Smooth muscle cell (in vitro differentiated cells): ENCODE measurements at regions not wholly inside any gene's neighbourhood (a gene's known extent, or its start where the extent isn't known, plus 50 kb on each side); places are given as distances from the start of the nearest gene placed in this dataset.

Experiments used
- DNase-seq: peaks from one replicate; lab custom pipeline; 2025; ENCODE audit not compliant: unreplicated experiment; lab: John Stamatoyannopoulos, UW
- H2AFZ ChIP-seq: fragments of 200-600 bp; sonication (generic); 2 replicates; pipeline ENCODE4 v1.6.0; 2016; ENCODE audit warnings: antibody characterized with exemption, low read depth, mild to moderate bottlenecking
- H3F3A ChIP-seq: fragments of 200-600 bp; sonication (generic); 2 replicates; pipeline ENCODE4 v1.6.0; 2017; ENCODE audit warnings: antibody characterized with exemption, low read depth
- H3K27ac ChIP-seq: fragments of 200-600 bp; sonication (generic); 2 replicates; pipeline ENCODE4 v1.5.1; 2016; ENCODE audit warnings: low read depth, mild to moderate bottlenecking
- H3K27me3 ChIP-seq: fragments of 200-600 bp; sonication (generic); 2 replicates; pipeline ENCODE4 v1.6.1; 2016; ENCODE audit warnings: low read depth, mild to moderate bottlenecking
- H3K36me3 ChIP-seq: fragments of 200-600 bp; sonication (generic); 2 replicates; pipeline ENCODE4 v1.5.1; 2016; ENCODE audit warnings: low read depth
- H3K4me1 ChIP-seq: fragments of 200-600 bp; sonication (generic); 2 replicates; pipeline ENCODE4 v1.5.1; 2016; ENCODE audit warnings: low read depth
- H3K4me2 ChIP-seq: fragments of 200-600 bp; sonication (generic); 2 replicates; pipeline ENCODE4 v1.6.0; 2016; ENCODE audit warnings: mild to moderate bottlenecking
- H3K4me3 ChIP-seq: fragments of 200-600 bp; sonication (generic); 2 replicates; pipeline ENCODE4 v1.5.1; 2016; ENCODE audit warnings: mild to moderate bottlenecking
- H3K79me2 ChIP-seq: fragments of 200-600 bp; sonication (generic); 2 replicates; pipeline ENCODE4 v1.6.0; 2016; ENCODE audit warnings: low read depth, mild to moderate bottlenecking
- H3K9ac ChIP-seq: fragments of 200-600 bp; sonication (generic); 2 replicates; pipeline ENCODE4 v1.6.0; 2016; ENCODE audit warnings: low read depth
- H3K9me3 ChIP-seq: fragments of 200-600 bp; sonication (generic); replicated peaks from 2 replicates; pipeline ENCODE4 v1.5.1; 2016; ENCODE audit warnings: low read depth
- H4K20me1 ChIP-seq: fragments of 200-600 bp; sonication (generic); 2 replicates; pipeline ENCODE4 v1.6.0; 2016; ENCODE audit warnings: low read depth
- WGBS: methylation state at CpG from one replicate; pipeline ENCODE4 v1.1.7; 2016; ENCODE audit warnings: low lambda C conversion rate; 5-methylcytosine and 5-hydroxymethylcytosine counted together
- TF ChIP-seq, protein P1 (sequence below): fragments of 200-600 bp; sonication (generic); IDR thresholded peaks from 2 replicates; pipeline ENCODE4 v1.5.1; 2017; ENCODE audit warnings: borderline replicate concordance, mild to moderate bottlenecking, antibody characterized with exemption; ENCODE audit not compliant: insufficient read depth, poor library complexity, severe bottlenecking

DNA sequence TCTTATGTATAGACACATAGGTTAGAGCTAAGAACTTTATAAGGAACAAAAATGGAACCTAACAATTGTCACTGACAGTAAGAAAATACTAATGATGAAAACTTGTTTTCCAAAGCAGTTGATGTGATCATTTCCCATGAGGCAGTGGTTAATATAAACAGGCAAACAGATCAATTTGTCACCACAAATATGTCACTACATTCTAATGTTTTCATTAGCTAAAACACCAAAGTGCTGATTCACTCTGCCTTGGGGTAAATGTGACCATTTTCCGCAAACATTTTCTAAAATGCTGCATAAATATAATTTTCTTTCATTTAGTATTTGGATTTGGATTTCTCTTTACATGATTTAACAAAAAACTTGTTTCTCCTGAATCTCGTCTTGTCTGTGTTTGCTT lies 408.9 kb upstream of the CTSO start:
- Histone ChIP-seq H3K4me2 (peak overlapping the region; percentile 0), H3K79me2 (peaks cover 12% of the 10 kb centered on the region), H3K36me3 (no peaks in the 10 kb centered on the region), H3K27me3 (no peaks in the 10 kb centered on the region), H3K9me3 (no peaks in the 10 kb centered on the region), H3K4me1 (no peaks in the 10 kb centered on the region), H3F3A (no peaks in the 10 kb centered on the region), H3K27ac (peak overlapping the region; percentile 21), H3K9ac (no peak overlapping the region), H2AFZ (no peak overlapping the region), H4K20me1 (no peaks in the 10 kb centered on the region), H3K4me3 (no peak overlapping the region)
- no peak for DNase-seq
- WGBS = 60% methylated on average over 2 of the region's 2 CpGs
- TF ChIP-seq, protein P1, sequence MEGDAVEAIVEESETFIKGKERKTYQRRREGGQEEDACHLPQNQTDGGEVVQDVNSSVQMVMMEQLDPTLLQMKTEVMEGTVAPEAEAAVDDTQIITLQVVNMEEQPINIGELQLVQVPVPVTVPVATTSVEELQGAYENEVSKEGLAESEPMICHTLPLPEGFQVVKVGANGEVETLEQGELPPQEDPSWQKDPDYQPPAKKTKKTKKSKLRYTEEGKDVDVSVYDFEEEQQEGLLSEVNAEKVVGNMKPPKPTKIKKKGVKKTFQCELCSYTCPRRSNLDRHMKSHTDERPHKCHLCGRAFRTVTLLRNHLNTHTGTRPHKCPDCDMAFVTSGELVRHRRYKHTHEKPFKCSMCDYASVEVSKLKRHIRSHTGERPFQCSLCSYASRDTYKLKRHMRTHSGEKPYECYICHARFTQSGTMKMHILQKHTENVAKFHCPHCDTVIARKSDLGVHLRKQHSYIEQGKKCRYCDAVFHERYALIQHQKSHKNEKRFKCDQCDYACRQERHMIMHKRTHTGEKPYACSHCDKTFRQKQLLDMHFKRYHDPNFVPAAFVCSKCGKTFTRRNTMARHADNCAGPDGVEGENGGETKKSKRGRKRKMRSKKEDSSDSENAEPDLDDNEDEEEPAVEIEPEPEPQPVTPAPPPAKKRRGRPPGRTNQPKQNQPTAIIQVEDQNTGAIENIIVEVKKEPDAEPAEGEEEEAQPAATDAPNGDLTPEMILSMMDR = no peak

DNA sequence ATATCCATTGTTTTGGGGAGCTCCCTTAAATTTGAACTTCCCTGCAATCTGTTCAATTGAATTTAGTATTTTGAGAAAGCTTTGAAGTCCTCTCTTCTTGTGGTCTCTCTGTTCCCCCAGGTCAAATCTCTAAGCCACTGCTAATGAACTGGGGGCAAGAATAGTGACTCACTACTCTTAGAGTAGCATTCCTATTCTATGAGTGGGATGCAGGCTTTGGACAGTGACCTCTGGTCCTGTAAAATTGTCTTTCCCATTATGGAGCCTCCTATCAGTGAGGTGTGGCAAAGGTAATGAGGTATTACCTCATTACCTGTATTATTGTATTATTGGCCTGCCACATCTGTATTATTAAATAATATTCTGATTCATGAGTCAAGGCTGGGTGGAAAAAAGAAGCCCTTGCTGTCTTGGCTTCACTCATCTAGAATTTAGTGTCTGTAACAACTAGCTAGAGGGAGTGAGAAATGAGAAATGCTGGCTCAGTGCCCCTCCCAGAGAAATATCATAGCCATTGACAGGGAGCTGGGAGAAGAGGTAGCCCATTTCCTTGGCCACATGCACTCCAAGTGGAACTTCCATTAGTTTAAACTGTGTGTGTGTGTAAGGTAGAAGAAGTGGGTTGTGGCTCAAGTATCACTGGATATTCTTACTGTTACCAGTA lies 393.9 kb upstream of the CTSO start:
- Histone ChIP-seq H3K4me3 (no peak overlapping the region), H3K4me2 (peak overlapping the region; percentile 47), H3K9ac (no peak overlapping the region), H3K27me3 (no peaks in the 10 kb centered on the region), H2AFZ (no peak overlapping the region), H4K20me1 (no peaks in the 10 kb centered on the region), H3K36me3 (no peaks in the 10 kb centered on the region), H3K27ac (peak overlapping the region; percentile 79), H3K9me3 (no peaks in the 10 kb centered on the region), H3K79me2 (no peaks in the 10 kb centered on the region), H3K4me1 (peaks cover 14% of the 10 kb centered on the region), H3F3A (peaks cover 19% of the 10 kb centered on the region)
- TF ChIP-seq, protein P1 = no peak
- DNase-seq = no peak

DNA sequence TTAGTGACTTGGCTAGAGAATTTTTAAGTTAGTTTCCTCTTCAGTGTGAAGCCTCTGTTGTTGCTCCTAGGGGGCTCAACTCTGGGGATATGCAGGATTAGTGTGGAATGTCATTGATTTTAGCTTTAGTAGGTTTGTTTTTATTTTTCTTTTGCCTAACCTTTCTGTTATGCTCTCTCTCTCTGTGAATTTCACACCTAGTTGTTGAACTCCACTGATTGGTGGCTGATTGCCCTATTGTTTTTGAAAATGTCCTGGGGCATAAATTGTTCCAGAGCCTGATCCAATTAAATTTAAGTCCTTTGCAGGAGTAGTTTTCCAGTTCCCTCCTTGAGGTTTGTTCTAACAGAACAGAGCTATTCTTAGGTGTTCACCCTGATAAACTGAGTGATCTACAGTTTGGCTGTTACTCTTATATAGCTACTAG lies 393.3 kb upstream of the CTSO start:
- peak overlapping the region; percentile 47 for H3K4me2 ChIP-seq
- peaks cover 19% of the 10 kb centered on the region for H3F3A ChIP-seq
- no peaks in the 10 kb centered on the region for H3K79me2 ChIP-seq
- no peak for DNase-seq
- H4K20me1 ChIP-seq = no peaks in the 10 kb centered on the region
- no peaks in the 10 kb centered on the region for H3K27me3 ChIP-seq
- H2AFZ ChIP-seq = no peak overlapping the region
- no peaks in the 10 kb centered on the region for H3K36me3 ChIP-seq
- H3K27ac ChIP-seq = peak overlapping the region; percentile 79
- TF ChIP-seq, protein P1 = no peak
- H3K9ac ChIP-seq = no peak overlapping the region
- peaks cover 14% of the 10 kb centered on the region for H3K4me1 ChIP-seq
- no peaks in the 10 kb centered on the region for H3K9me3 ChIP-seq
- H3K4me3 ChIP-seq = no peak overlapping the region

DNA sequence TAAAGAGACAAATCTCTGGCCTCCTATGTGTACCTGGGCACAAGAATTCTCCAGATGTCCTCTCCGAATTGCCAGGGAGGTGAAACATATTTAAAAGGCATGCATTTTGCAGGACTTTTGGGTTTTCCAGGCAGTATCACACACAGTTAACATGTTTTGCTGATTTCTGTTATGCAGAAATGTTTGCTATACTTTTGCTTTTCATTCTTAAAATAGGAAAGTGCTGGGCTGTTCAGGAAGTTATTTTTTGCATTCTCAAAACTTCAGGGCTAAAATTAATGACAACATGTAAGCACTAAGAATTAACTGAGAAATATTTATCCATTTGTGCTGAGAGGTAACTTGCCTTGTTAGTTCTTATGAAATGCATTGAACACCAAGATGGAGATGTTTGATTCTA lies 390.7 kb upstream of the CTSO start:
- no peaks in the 10 kb centered on the region for H4K20me1 ChIP-seq
- peaks cover 14% of the 10 kb centered on the region for H3F3A ChIP-seq
- no peaks in the 10 kb centered on the region for H3K9me3 ChIP-seq
- no peak for DNase-seq
- H3K79me2 ChIP-seq = no peaks in the 10 kb centered on the region
- TF ChIP-seq, protein P1 = no peak
- H3K4me3 ChIP-seq = no peak overlapping the region
- no peaks in the 10 kb centered on the region for H3K36me3 ChIP-seq
- H3K27ac ChIP-seq = no peak overlapping the region
- H3K27me3 ChIP-seq = no peaks in the 10 kb centered on the region
- peaks cover 14% of the 10 kb centered on the region for H3K4me1 ChIP-seq
- H2AFZ ChIP-seq = no peak overlapping the region
- 92% methylated on average over 1 of the region's 1 CpG for WGBS
- no peak overlapping the region for H3K4me2 ChIP-seq
- H3K9ac ChIP-seq = no peak overlapping the region
